AG04449 (cell line): ENCODE measurements at regions not wholly inside any gene's neighbourhood (a gene's known extent, or its start where the extent isn't known, plus 50 kb on each side); places are given as distances from the start of the nearest gene placed in this dataset.

Experiments used
- CTCF ChIA-PET: fragments of 350-600 bp; formaldehyde crosslinking; extraction: SDS; loops from one replicate; lab custom pipeline; 2021; ENCODE audit warnings: antibody characterized with exemption; lab: Yijun Ruan, JAX
- POLR2A ChIA-PET: fragments of 400-600, 350-600 bp; formaldehyde crosslinking; extraction: SDS; loops from one replicate; lab custom pipeline; 2020; ENCODE audit warnings: antibody characterized with exemption, inconsistent platforms; lab: Yijun Ruan, JAX
- DNase-seq: peaks from one replicate; pipeline ENCODE4 v3.0.0-alpha.2; 2010; ENCODE audit warnings: low read depth, low spot score
- H3K4me3 ChIP-seq: 2 replicates; pipeline ENCODE4 v1.5.1; 2011; ENCODE audit warnings: low read depth, mild to moderate bottlenecking, control low read depth, low read length
- CTCF ChIP-seq: IDR thresholded peaks from one replicate; pipeline ENCODE4 v1.5.1; 2011; ENCODE audit warnings: mild to moderate bottlenecking, moderate library complexity, low read length, control low read depth, inconsistent platforms; ENCODE audit not compliant: insufficient read depth; ENCODE audit errors: missing control alignments

- ChIA-PET POLR2A (no interaction called here), CTCF (interaction anchor here (2.1 kb wide), 1 partner anchor 23 kb away, joined by 6 read pairs; no protein-coding TSS in a partner anchor)
- no peak for TF ChIP-seq CTCF
- no peak for DNase-seq
- no peak overlapping the region for H3K4me3 ChIP-seq
These were observed 418.6 kb downstream of the MN1 start for GRCh38 chr22:27382947-27383346.

- TF ChIP-seq CTCF = no peak
- no peak for DNase-seq
- ChIA-PET POLR2A (no interaction called here), CTCF (interaction anchor here (1.0 kb wide), 1 partner anchor 22 kb away, joined by 4 read pairs; no protein-coding TSS in a partner anchor)
- no peak overlapping the region for H3K4me3 ChIP-seq
These were observed 417.7 kb downstream of the MN1 start for GRCh38 chr22:27383896-27384295.

GRCh38 chr22:27385261-27385998, 416.1 kb downstream of the MN1 start:
- no peak for TF ChIP-seq CTCF
- CTCF ChIA-PET = no interaction called here
- DNase-seq = no peak
- POLR2A ChIA-PET = no interaction called here
- no peak overlapping the region for H3K4me3 ChIP-seq

GRCh38 chr22:27386186-27386585, 415.4 kb downstream of the MN1 start:
- H3K4me3 ChIP-seq = no peak overlapping the region
- ChIA-PET CTCF (no interaction called here), POLR2A (no interaction called here)
- no peak for TF ChIP-seq CTCF
- no peak for DNase-seq

- POLR2A ChIA-PET = no interaction called here
- CTCF ChIA-PET = no interaction called here
- DNase-seq = no peak
- no peak overlapping the region for H3K4me3 ChIP-seq
- TF ChIP-seq CTCF = no peak
These were observed 414.0 kb downstream of the MN1 start for GRCh38 chr22:27387561-27387960.

- POLR2A ChIA-PET = no interaction called here
- CTCF ChIA-PET = no interaction called here
These were observed 413.4 kb downstream of the MN1 start for GRCh38 chr22:27388090-27388600.

More at GRCh38 chr22:27388090-27388600, 413.4 kb downstream of the MN1 start:
- no peak for DNase-seq
- TF ChIP-seq CTCF = no peak
- no peak overlapping the region for H3K4me3 ChIP-seq
